ENCODE measurements at regions not wholly inside any gene's neighbourhood (a gene's known extent, or its start where the extent isn't known, plus 50 kb on each side); places are given as distances from the start of the nearest gene placed in this dataset.

DNA sequence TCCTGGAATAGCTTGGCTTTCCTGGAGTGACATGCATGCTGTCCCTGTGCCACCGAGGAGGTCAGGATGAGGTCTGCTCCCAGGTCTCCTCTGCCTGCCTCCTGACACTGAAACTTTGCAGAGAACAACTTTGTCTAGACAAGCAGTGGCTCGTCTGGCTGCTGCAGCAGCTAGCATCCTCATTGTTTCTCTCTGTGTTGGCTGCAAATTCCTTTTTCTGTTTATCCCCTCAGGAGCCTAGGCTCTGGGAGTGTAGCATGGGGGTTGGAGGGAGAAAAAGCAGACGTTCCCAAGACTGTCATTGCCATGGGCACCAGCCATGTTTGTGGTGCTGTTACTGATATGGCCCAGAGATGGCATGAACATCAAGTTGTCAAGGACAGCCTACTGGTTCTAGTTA is 208.7 kb upstream of the LRIG1 start:
- H4K20me1 ChIP-seq (ENCODE audit: insufficient read depth, low read length), result no peaks in the 10 kb centered on the region
- H3K4me1 ChIP-seq (ENCODE audit: insufficient read depth, low read length), result no peaks in the 10 kb centered on the region
- no peak overlapping the region for H3K4me2 ChIP-seq (ENCODE audit: insufficient read depth, low read length)
- H3K27ac ChIP-seq (ENCODE audit: low read depth, low read length), result no peak overlapping the region
- no peaks in the 10 kb centered on the region for H3K36me3 ChIP-seq (ENCODE audit: insufficient read depth, low read length)
- H3K9me3 ChIP-seq (ENCODE audit: low read depth, low read length), result no peaks in the 10 kb centered on the region
- H3K79me2 ChIP-seq (ENCODE audit: insufficient read depth, low read length), result no peaks in the 10 kb centered on the region
- no peak for DNase-seq (ENCODE audit: insufficient read length, low spot score, missing footprints)
- no peak overlapping the region for H3K4me3 ChIP-seq (ENCODE audit: insufficient read depth, low read length)
- no peak overlapping the region for H2AFZ ChIP-seq (ENCODE audit: low read length)
- no peaks in the 10 kb centered on the region for H3K27me3 ChIP-seq (ENCODE audit: insufficient read depth, low read length)
- TF ChIP-seq, protein P1, sequence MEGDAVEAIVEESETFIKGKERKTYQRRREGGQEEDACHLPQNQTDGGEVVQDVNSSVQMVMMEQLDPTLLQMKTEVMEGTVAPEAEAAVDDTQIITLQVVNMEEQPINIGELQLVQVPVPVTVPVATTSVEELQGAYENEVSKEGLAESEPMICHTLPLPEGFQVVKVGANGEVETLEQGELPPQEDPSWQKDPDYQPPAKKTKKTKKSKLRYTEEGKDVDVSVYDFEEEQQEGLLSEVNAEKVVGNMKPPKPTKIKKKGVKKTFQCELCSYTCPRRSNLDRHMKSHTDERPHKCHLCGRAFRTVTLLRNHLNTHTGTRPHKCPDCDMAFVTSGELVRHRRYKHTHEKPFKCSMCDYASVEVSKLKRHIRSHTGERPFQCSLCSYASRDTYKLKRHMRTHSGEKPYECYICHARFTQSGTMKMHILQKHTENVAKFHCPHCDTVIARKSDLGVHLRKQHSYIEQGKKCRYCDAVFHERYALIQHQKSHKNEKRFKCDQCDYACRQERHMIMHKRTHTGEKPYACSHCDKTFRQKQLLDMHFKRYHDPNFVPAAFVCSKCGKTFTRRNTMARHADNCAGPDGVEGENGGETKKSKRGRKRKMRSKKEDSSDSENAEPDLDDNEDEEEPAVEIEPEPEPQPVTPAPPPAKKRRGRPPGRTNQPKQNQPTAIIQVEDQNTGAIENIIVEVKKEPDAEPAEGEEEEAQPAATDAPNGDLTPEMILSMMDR (IDR thresholded peaks at IDR 0.05; ENCODE audit: extremely low read depth, low read depth, low read length), result no peak

DNA sequence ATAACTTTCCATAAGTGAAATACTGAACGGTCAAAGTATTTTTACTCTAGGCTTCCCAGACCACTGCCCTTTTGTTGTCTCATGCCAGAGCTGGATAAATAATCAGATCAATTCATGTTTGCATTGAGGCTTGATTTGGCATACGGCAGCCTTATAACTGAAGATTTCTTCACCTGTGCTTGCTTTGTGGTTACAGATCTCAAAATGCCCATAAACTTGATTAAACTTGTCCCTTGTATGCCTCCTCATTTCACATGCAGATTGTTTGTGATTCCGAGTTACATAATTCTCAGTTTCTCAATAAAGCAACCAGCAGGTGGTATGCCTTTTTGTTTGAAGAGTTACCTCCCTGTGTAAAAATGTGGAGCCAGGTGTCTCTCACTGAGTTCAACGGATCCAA is 211.4 kb upstream of the LRIG1 start:
- Histone ChIP-seq H2AFZ (ENCODE audit: low read length) (no peak overlapping the region), H3K79me2 (ENCODE audit: insufficient read depth, low read length) (no peaks in the 10 kb centered on the region), H4K20me1 (ENCODE audit: insufficient read depth, low read length) (no peaks in the 10 kb centered on the region), H3K36me3 (ENCODE audit: insufficient read depth, low read length) (no peaks in the 10 kb centered on the region), H3K4me2 (ENCODE audit: insufficient read depth, low read length) (no peak overlapping the region), H3K4me3 (ENCODE audit: insufficient read depth, low read length) (no peak overlapping the region), H3K27me3 (ENCODE audit: insufficient read depth, low read length) (no peaks in the 10 kb centered on the region), H3K27ac (ENCODE audit: low read depth, low read length) (no peak overlapping the region), H3K4me1 (ENCODE audit: insufficient read depth, low read length) (no peaks in the 10 kb centered on the region), H3K9me3 (ENCODE audit: low read depth, low read length) (no peaks in the 10 kb centered on the region)
- TF ChIP-seq, protein P1 (IDR thresholded peaks at IDR 0.05; ENCODE audit: extremely low read depth, low read depth, low read length), result no peak
- DNase-seq (ENCODE audit: insufficient read length, low spot score, missing footprints), result no peak

DNA sequence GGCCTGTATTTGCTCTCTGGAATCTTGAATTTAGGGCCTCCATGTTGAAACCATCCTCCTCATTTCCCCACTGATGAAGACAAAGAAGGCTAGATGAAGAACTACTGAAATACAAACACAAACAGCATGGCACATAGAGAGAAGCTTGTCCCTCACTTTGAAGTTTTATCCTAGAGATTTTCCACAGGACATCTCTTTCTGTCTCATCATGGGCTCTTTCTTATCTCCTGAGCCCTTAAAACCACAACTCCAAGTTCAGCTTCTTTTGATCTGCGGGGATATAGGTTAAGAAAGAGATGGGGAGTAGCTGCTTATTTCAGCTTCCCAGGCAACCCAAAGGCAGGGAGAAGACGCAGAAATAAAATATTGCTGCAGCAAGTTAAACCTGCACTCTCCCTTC is 213.1 kb upstream of the LRIG1 start:
- Histone ChIP-seq H3K9me3 (ENCODE audit: low read depth, low read length) (no peaks in the 10 kb centered on the region), H2AFZ (ENCODE audit: low read length) (no peak overlapping the region), H3K4me3 (ENCODE audit: insufficient read depth, low read length) (no peak overlapping the region), H3K36me3 (ENCODE audit: insufficient read depth, low read length) (no peaks in the 10 kb centered on the region), H3K4me1 (ENCODE audit: insufficient read depth, low read length) (no peaks in the 10 kb centered on the region), H4K20me1 (ENCODE audit: insufficient read depth, low read length) (no peaks in the 10 kb centered on the region), H3K4me2 (ENCODE audit: insufficient read depth, low read length) (no peak overlapping the region), H3K27me3 (ENCODE audit: insufficient read depth, low read length) (no peaks in the 10 kb centered on the region), H3K79me2 (ENCODE audit: insufficient read depth, low read length) (no peaks in the 10 kb centered on the region), H3K27ac (ENCODE audit: low read depth, low read length) (no peak overlapping the region)
- DNase-seq (ENCODE audit: insufficient read length, low spot score, missing footprints), result no peak
- TF ChIP-seq, protein P1 (IDR thresholded peaks at IDR 0.05; ENCODE audit: extremely low read depth, low read depth, low read length), result no peak

DNA sequence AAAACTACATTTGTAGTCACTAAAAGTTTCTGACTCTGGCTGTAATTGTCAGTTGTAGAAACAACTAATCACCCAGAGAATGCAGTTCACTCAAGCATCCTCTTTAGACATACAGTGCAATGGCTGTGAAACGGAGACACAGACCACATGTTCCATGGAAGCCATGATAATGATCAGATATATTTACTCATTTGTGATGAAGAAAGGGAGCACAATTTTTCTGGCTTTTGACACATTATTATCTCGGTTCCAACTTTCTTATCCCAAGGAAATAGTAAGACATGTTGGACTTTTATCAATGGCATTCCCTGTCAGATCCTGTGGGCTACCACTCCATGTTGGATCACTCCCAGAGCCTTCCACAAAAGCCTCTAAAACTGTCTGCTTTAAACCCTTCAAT is 215.0 kb upstream of the LRIG1 start:
- H3K4me1 ChIP-seq (ENCODE audit: insufficient read depth, low read length), result no peaks in the 10 kb centered on the region
- DNase-seq (ENCODE audit: insufficient read length, low spot score, missing footprints), result no peak
- H4K20me1 ChIP-seq (ENCODE audit: insufficient read depth, low read length), result no peaks in the 10 kb centered on the region
- no peaks in the 10 kb centered on the region for H3K36me3 ChIP-seq (ENCODE audit: insufficient read depth, low read length)
- H2AFZ ChIP-seq (ENCODE audit: low read length), result no peak overlapping the region
- H3K27me3 ChIP-seq (ENCODE audit: insufficient read depth, low read length), result no peaks in the 10 kb centered on the region
- TF ChIP-seq, protein P1 (IDR thresholded peaks at IDR 0.05; ENCODE audit: extremely low read depth, low read depth, low read length), result no peak
- no peak overlapping the region for H3K27ac ChIP-seq (ENCODE audit: low read depth, low read length)
- no peaks in the 10 kb centered on the region for H3K9me3 ChIP-seq (ENCODE audit: low read depth, low read length)
- H3K4me2 ChIP-seq (ENCODE audit: insufficient read depth, low read length), result no peak overlapping the region
- no peaks in the 10 kb centered on the region for H3K79me2 ChIP-seq (ENCODE audit: insufficient read depth, low read length)
- H3K4me3 ChIP-seq (ENCODE audit: insufficient read depth, low read length), result no peak overlapping the region
